ENCODE measurements at regions not wholly inside any gene's neighbourhood (a gene's known extent, or its start where the extent isn't known, plus 50 kb on each side); places are given as distances from the start of the nearest gene placed in this dataset.

- Histone ChIP-seq H3K9me3 (ENCODE audit: insufficient read depth, low read depth, low read length) (peaks cover 6% of the 10 kb centered on the region; the same call in 1 of the 2 replicates), H3K79me2 (ENCODE audit: insufficient read depth, low read length) (no peaks in the 10 kb centered on the region), H3K4me2 (ENCODE audit: low read depth, low read length, poor library complexity, severe bottlenecking) (no peak overlapping the region), H3K4me3 (ENCODE audit: low read length, poor library complexity, severe bottlenecking) (no peak overlapping the region), H4K20me1 (ENCODE audit: insufficient read depth, low read length, poor library complexity, severe bottlenecking) (no peaks in the 10 kb centered on the region), H3K36me3 (ENCODE audit: insufficient read depth, low read length) (no peaks in the 10 kb centered on the region), H3K9me2 (replicated peaks; ENCODE audit: low read depth, low read length) (no peaks in the 10 kb centered on the region), H3K4me1 (ENCODE audit: insufficient read depth, low read length, poor library complexity, severe bottlenecking) (no peaks in the 10 kb centered on the region), H3F3A (ENCODE audit: low read depth) (no peaks in the 10 kb centered on the region), H2AFZ (ENCODE audit: low read length) (no peak overlapping the region), H3K27me3 (ENCODE audit: insufficient read depth, low read length, poor library complexity, severe bottlenecking) (no peaks in the 10 kb centered on the region), H3K9ac (ENCODE audit: low read depth, low read length, poor library complexity, severe bottlenecking) (no peak overlapping the region)
- no peak for TF ChIP-seq CTCF (conservative IDR thresholded peaks at IDR 0.05; ENCODE audit: low read length)
- TF ChIP-seq EZH2phosphoT487 (IDR thresholded peaks at IDR 0.05; ENCODE audit: borderline replicate concordance), result no peak
Measured at GRCh38 chr7:67753891-67754290, 757.3 kb downstream of the TYW1 start.

- H3K4me2 ChIP-seq (ENCODE audit: low read depth, low read length, poor library complexity, severe bottlenecking), result no peak overlapping the region
- H3K9ac ChIP-seq (ENCODE audit: low read depth, low read length, poor library complexity, severe bottlenecking), result no peak overlapping the region
- H3K79me2 ChIP-seq (ENCODE audit: insufficient read depth, low read length), result no peaks in the 10 kb centered on the region
- peaks cover 6% of the 10 kb centered on the region; the same call in 1 of the 2 replicates for H3K9me3 ChIP-seq (ENCODE audit: insufficient read depth, low read depth, low read length)
- H3F3A ChIP-seq (ENCODE audit: low read depth), result no peaks in the 10 kb centered on the region
- H3K36me3 ChIP-seq (ENCODE audit: insufficient read depth, low read length), result no peaks in the 10 kb centered on the region
- no peak for TF ChIP-seq CTCF (conservative IDR thresholded peaks at IDR 0.05; ENCODE audit: low read length)
- no peak for TF ChIP-seq EZH2phosphoT487 (IDR thresholded peaks at IDR 0.05; ENCODE audit: borderline replicate concordance)
- no peaks in the 10 kb centered on the region for H3K27me3 ChIP-seq (ENCODE audit: insufficient read depth, low read length, poor library complexity, severe bottlenecking)
- H3K9me2 ChIP-seq (replicated peaks; ENCODE audit: low read depth, low read length), result no peaks in the 10 kb centered on the region
- no peaks in the 10 kb centered on the region for H3K4me1 ChIP-seq (ENCODE audit: insufficient read depth, low read length, poor library complexity, severe bottlenecking)
- no peak overlapping the region for H2AFZ ChIP-seq (ENCODE audit: low read length)
- H4K20me1 ChIP-seq (ENCODE audit: insufficient read depth, low read length, poor library complexity, severe bottlenecking), result no peaks in the 10 kb centered on the region
- H3K4me3 ChIP-seq (ENCODE audit: low read length, poor library complexity, severe bottlenecking), result no peak overlapping the region
Measured at GRCh38 chr7:67754651-67755050, 758.0 kb downstream of the TYW1 start.

- Histone ChIP-seq H4K20me1 (ENCODE audit: insufficient read depth, low read length, poor library complexity, severe bottlenecking) (no peaks in the 10 kb centered on the region), H3K79me2 (ENCODE audit: insufficient read depth, low read length) (no peaks in the 10 kb centered on the region), H3K27me3 (ENCODE audit: insufficient read depth, low read length, poor library complexity, severe bottlenecking) (no peaks in the 10 kb centered on the region), H3K9me2 (replicated peaks; ENCODE audit: low read depth, low read length) (no peaks in the 10 kb centered on the region), H2AFZ (ENCODE audit: low read length) (no peak overlapping the region), H3K9ac (ENCODE audit: low read depth, low read length, poor library complexity, severe bottlenecking) (no peak overlapping the region), H3K9me3 (ENCODE audit: insufficient read depth, low read depth, low read length) (no peaks in the 10 kb centered on the region), H3K36me3 (ENCODE audit: insufficient read depth, low read length) (no peaks in the 10 kb centered on the region), H3F3A (ENCODE audit: low read depth) (no peaks in the 10 kb centered on the region), H3K4me2 (ENCODE audit: low read depth, low read length, poor library complexity, severe bottlenecking) (no peak overlapping the region), H3K4me1 (ENCODE audit: insufficient read depth, low read length, poor library complexity, severe bottlenecking) (no peaks in the 10 kb centered on the region), H3K4me3 (ENCODE audit: low read length, poor library complexity, severe bottlenecking) (no peak overlapping the region)
- TF ChIP-seq EZH2phosphoT487 (IDR thresholded peaks at IDR 0.05; ENCODE audit: borderline replicate concordance) (no peak), CTCF (conservative IDR thresholded peaks at IDR 0.05; ENCODE audit: low read length) (no peak)
Measured at GRCh38 chr7:67758551-67758950, 761.9 kb downstream of the TYW1 start.
